GM20000 (cell line): ENCODE measurements at regions not wholly inside any gene's neighbourhood (a gene's known extent, or its start where the extent isn't known, plus 50 kb on each side); places are given as distances from the start of the nearest gene placed in this dataset.
A peak's percentile ranks its signal among the peaks of the same experiment; 100 is the strongest.

Experiments used
- DNase-seq: peaks from one replicate; pipeline ENCODE4 v3.0.0; 2012; ENCODE audit warnings: low spot score
- CTCF ChIP-seq: IDR thresholded peaks from 2 replicates; pipeline ENCODE4 v1.5.1; 2012; ENCODE audit warnings: mild to moderate bottlenecking, control low read depth; ENCODE audit errors: extremely low read depth, missing control alignments

DNA sequence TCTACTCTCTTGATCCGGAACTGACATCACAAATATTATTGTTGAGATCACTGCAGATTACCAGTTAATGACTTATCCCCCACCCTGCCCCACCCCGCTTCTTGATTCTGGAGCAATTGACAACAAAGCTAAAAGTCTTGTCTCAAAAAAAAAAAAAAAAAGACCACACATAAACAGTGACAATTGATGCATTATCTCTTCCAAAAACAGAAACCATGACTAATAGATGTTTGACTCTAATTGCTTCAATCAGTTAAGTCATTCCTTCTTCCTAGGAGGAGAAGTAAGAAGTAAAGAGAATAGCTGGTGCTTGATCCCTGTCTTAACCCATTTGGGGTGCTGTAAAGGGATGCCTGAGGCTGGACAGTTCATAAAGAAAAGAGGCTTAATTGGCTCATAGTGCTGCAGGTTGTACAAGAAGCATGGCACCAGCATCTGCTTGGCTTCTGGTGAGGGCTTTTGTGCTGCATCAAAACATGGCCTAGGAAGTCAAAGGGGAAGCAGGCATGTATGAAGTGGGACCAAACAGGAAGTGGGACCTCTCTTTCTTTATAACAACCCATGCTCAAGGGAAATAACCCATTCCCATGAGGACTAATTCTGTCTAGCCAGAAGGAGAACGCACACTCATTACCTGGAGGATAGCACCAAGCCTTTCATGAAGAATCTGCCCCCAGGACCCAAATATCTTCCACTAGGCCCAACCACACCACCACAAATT is 158.7 kb downstream of the TMEM167A start:
- no peak for TF ChIP-seq CTCF
- no peak for DNase-seq

DNA sequence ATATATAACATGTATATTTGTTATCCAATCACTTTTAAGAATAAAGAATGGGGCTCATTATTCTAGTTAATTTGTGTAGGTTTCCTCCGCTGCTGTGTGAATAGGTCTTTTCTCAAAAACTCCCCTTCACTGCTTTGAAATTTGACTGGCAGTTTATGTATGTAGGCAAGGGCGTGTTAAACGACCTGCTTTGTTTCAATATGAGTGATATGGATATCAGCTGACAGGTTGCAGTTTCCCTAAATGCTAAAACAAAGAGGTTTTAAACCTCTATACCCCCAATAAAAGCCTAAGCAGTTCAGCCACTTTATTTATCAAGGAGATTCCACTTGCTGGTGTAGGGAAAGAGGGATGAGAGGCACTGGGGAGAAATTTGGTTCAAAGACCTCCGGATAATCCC is 159.6 kb downstream of the TMEM167A start:
- DNase-seq: peak; percentile 25

DNA sequence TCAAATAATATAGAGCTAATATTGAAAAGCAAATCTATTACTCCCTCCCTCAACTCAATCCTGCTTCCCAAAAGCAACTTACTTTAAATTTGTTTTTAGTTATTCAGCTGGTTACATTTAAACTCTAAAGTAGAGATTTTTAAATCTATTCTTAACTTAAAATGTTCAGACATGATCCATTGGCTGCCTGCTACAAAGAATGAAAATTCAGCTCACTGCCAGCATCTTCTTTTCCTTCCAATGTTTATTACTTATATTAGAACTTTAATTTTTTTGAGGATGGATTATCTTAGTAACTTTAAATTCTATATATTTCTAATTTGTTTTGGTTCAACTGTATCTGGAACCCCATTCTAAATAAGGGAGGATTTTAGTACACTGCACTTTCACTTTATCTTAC is 163.2 kb downstream of the TMEM167A start:
- no peak for DNase-seq
- TF ChIP-seq CTCF: no peak

More for the DNA sequence above, 159.6 kb downstream of the TMEM167A start:
- no peak for TF ChIP-seq CTCF

DNA sequence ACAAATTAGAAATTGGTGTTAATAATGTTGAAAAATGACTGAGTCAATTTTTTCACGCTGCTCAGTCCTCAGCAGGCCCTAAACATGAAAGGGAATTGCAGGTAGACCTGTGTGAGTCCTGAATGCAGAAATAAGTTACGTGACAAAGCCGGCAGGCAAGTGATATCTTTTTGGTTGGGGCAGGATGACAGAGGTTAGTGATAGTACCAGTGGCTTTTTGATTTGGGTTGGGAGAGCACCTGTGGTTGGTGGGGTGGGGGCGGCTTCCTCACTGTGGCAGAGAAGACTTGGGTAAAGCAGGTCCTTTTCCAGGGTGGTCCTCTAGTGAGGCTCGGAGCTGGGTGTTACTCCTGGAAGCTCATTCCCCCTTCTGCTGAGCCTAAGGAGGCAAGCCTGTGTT is 164.7 kb downstream of the TMEM167A start:
- TF ChIP-seq CTCF: no peak
- no peak for DNase-seq

- no peak for TF ChIP-seq CTCF
- DNase-seq: no peak
Measured at GRCh38 chr5:82911910-82912309, 165.3 kb downstream of the TMEM167A start.

- DNase-seq: no peak
- TF ChIP-seq CTCF: no peak
Measured at GRCh38 chr5:82910905-82911304, 166.3 kb downstream of the TMEM167A start.

DNA sequence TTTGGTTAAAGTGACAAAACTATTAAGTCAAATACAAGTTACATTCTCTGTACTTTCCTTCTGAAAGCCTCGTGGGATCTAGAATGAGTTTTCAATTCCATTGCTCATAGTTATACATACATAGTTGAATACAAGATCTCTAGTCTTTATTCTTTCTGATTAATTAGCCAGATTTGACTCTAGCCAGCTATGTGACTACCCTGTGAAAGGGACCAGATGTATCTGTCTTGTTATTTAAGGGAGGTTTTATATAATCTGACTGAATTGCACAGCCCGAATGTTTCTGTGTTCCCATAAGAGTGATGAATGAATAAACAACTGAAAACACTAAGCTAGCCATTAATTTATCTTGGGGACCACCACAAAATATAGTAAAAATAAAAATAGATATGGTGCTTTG is 166.7 kb downstream of the TMEM167A start:
- DNase-seq: no peak
- TF ChIP-seq CTCF: no peak
